HepG2 (cell line): ENCODE measurements at regions not wholly inside any gene's neighbourhood (a gene's known extent, or its start where the extent isn't known, plus 50 kb on each side); places are given as distances from the start of the nearest gene placed in this dataset.
"Not testable (repeated sequence)": the region's sequence is repeated elsewhere in the genome, so short reads cannot be mapped to it uniquely, and the experiment has no call there.

Experiments used
- ATAC-seq: fragments of 200-7000 bp; cut with Tn5 transposase; 3 replicates; pipeline ENCODE4 v1.9.1; 2020; ENCODE audit warnings: mild to moderate bottlenecking, moderate library complexity
- BruUV-seq: library from RNA; stranded (reverse); fragments of 400-500 nt; replicated peaks from 2 replicates; lab custom pipeline; 2021; lab: Mats Ljungman, UMichigan
- CTCF ChIA-PET: fragments of 300-600 bp; formaldehyde crosslinking; extraction: SDS; loops from one replicate; lab custom pipeline; 2021; ENCODE audit warnings: low total read pairs, inconsistent platforms, low intra/inter-chr PET ratio; lab: Yijun Ruan, JAX
- POLR2A ChIA-PET: fragments of 350-600 bp; sonication (Branson Sonifier 250); formaldehyde crosslinking; loops from one replicate; lab custom pipeline; 2020; ENCODE audit warnings: antibody characterized with exemption, inconsistent platforms; lab: Yijun Ruan, JAX
- DNase-seq: peaks from one replicate; pipeline ENCODE4 v3.0.0-alpha.2; 2015; ENCODE audit warnings: low spot score
- FAIRE-seq: peaks from 3 replicates; lab custom pipeline; 2011; peaks lifted over from hg19 to GRCh38; lab: Jason Lieb, UNC
- H2AFZ ChIP-seq: one replicate; pipeline ENCODE4 v1.6.1; 2011; ENCODE audit warnings: low read length, inconsistent platforms
- H3K27ac ChIP-seq: fragments of 300-600 bp; 3 replicates; pipeline ENCODE4 v1.8.0; 2011; ENCODE audit warnings: mixed run types, mild to moderate bottlenecking, mixed read lengths, low read length, inconsistent platforms; ENCODE audit not compliant: insufficient read depth; ENCODE audit errors: extremely low read length
- H3K27me3 ChIP-seq, 2 experiments: fragments of 200-600 bp in 1 of 2; 2 replicates in 1 of 2; 3 replicates in 1 of 2; pipeline versions ENCODE4 v1.6.0 to v1.8.0; 2011; ENCODE audit warnings: low read length in 2 of 2, mild to moderate bottlenecking in 2 of 2, moderate library complexity in 2 of 2, inconsistent platforms in 1 of 2; ENCODE audit not compliant: insufficient read depth in 2 of 2, control insufficient read depth in 1 of 2
- H3K36me3 ChIP-seq, 2 experiments: fragments of 200-600 bp in 1 of 2; replicated peaks in 1 of 2; 2 replicates in 1 of 2; 3 replicates in 1 of 2; pipeline versions ENCODE4 v1.5.1 to v1.8.0; 2011; ENCODE audit warnings: low read length in 2 of 2, inconsistent platforms in 1 of 2; ENCODE audit not compliant: insufficient read depth in 2 of 2, control insufficient read depth in 1 of 2
- H3K4me1 ChIP-seq: 2 replicates; pipeline ENCODE4 v1.5.1; 2012; ENCODE audit warnings: low read length, inconsistent platforms; ENCODE audit not compliant: insufficient read depth
- H3K4me2 ChIP-seq: 2 replicates; pipeline ENCODE4 v1.6.0; 2011; ENCODE audit warnings: low read depth, low read length, inconsistent platforms
- H3K4me3 ChIP-seq, 3 experiments: fragments of 200-600 bp in 1 of 3; sonication (generic), shearing (Covaris generic) in 1 of 3; replicated peaks in 1 of 3; 2 replicates each; pipeline ENCODE4 v1.5.1; 2011 to 2016; ENCODE audit warnings: low read length in 3 of 3, inconsistent platforms in 2 of 3, low read depth in 2 of 3, mild to moderate bottlenecking in 2 of 3, control low read depth in 1 of 3, mixed read lengths in 1 of 3; ENCODE audit not compliant: insufficient read depth in 1 of 3
- H3K79me2 ChIP-seq: one replicate; pipeline ENCODE4 v1.6.1; 2011; ENCODE audit warnings: low read length, inconsistent platforms; ENCODE audit not compliant: insufficient read depth
- H3K9ac ChIP-seq: 2 replicates; pipeline ENCODE4 v1.6.0; 2011; ENCODE audit warnings: mild to moderate bottlenecking, low read depth, low read length, inconsistent platforms; ENCODE audit not compliant: insufficient read depth
- H3K9me3 ChIP-seq: 2 replicates; pipeline ENCODE4 v1.5.1; 2012; ENCODE audit warnings: mild to moderate bottlenecking, low read length
- H4K20me1 ChIP-seq: 2 replicates; pipeline ENCODE4 v1.6.0; 2011; ENCODE audit warnings: inconsistent platforms, mild to moderate bottlenecking, low read length, moderate library complexity; ENCODE audit not compliant: insufficient read depth
- ZNF317 ChIP-seq: sonication (generic); formaldehyde crosslinking; IDR thresholded peaks from 2 replicates; pipeline ENCODE4 v1.5.0; 2020; ENCODE audit warnings: mild to moderate bottlenecking, missing genetic modification reagents
- WGBS: methylation state at CpG from one replicate; pipeline ENCODE4 v1.1.6; 2017; ENCODE audit warnings: low lambda C conversion rate; 5-methylcytosine and 5-hydroxymethylcytosine counted together
- in situ Hi-C: cut with HindIII; loops from 2 replicates; pipeline ENCODE4 v1.10.0; 2017; ENCODE audit warnings: low pct_unique_long_range_greater_than_20kb; ENCODE audit not compliant: extremely low pct_ligation_motif_present
- intact Hi-C: fragments of 100-400 bp; cut with micrococcal nuclease; formaldehyde crosslinking; loops from one replicate; pipeline ENCODE4 v1.10.0; 2022; ENCODE audit not compliant: unreplicated experiment

DNA sequence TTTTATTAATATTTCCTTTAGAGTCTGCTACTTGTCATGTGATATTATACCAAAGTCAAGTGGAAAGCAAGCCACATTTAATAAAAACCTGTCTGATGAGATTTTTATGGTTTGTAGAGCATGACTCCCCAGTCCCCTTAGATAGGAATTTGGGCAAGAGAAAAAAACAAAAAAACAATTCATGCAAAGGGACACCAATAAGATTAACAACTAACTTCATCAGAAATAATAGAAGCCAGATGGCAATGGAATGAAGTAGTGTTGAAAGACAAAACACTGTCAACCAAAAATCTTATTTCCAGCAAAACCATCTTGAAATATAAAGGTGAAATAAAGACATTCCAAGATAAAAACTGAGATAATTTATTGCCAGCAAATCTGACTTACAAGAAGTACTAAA, 228.8 kb upstream of the SGCG start:
- FAIRE-seq, DNase-seq, H3K4me3 ChIP-seq, POLR2A ChIA-PET, BruUV-seq, H3K9me3 ChIP-seq: not testable (repeated sequence)
- TF ChIP-seq ZNF317 (CRISPR knock-in tag): peak; percentile 91
- TF ChIP-seq, all 625 proteins: peak for 1; not testable (repeated sequence) for 624
- ATAC-seq, H3K36me3 ChIP-seq, intact Hi-C loops, H3K4me2 ChIP-seq, CTCF ChIA-PET, H3K4me1 ChIP-seq, in situ Hi-C loops, H3K27ac ChIP-seq, H2AFZ ChIP-seq, H3K9ac ChIP-seq, H3K79me2 ChIP-seq, H3K27me3 ChIP-seq, H4K20me1 ChIP-seq: not testable (repeated sequence)

DNA sequence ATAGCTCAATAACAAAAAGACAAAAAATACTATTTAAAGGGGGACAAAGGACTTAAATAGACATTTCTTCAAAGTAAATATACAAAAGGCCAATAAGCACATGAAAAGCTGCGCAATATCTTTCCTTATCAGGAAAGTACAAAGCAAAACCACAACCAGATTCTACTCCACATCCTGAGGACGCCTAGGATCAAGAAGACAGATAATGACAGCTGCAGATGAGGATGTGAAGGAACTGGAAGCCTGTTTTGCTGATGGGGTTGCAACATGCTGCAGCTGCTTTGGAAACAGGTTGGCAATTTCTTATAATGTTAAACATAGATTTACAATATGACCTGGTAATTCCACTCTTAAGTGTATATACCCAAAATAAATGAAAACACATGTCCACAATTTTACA, 225.6 kb upstream of the SGCG start:
- H3K9me3 ChIP-seq, H3K4me3 ChIP-seq, in situ Hi-C loops, BruUV-seq, H3K4me1 ChIP-seq, H3K79me2 ChIP-seq, H4K20me1 ChIP-seq, CTCF ChIA-PET, DNase-seq, ATAC-seq, H3K9ac ChIP-seq, H3K27me3 ChIP-seq, H3K36me3 ChIP-seq, H2AFZ ChIP-seq, H3K27ac ChIP-seq, POLR2A ChIA-PET, intact Hi-C loops, FAIRE-seq, H3K4me2 ChIP-seq: not testable (repeated sequence)
- 2% methylated on average over 2 of the region's 2 CpGs for WGBS

DNA sequence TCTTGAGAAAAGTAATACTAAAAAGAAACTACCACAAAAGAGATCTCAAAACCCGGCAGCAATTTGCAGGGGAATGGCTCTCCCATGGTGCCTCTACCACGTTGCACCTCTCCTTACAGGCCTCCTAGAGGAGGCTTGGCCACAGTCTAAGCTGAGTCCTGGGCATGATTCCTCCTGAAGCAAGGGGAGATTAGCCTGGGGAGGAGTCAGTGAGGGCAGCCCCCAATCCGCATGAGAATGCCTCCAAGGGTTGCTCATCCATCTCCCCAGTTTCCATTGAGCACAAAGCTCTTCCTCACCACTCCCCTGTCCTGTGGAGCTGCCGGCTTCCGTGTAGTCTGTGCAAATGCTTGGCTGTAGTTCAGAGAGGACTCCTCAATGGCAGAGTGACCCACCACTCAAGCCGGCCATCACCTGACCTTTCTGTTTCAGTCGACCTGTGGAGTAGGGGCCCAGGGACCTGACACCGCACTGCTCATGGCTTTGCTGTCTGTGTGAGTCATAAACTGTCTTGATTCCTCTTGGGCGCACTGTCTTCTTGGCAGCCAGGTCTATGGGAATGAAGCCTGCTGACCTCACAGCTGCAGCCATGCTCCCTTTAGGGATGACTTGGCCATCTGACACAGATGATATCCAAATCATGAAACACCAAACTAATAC, 224.2 kb upstream of the SGCG start:
- H3K4me1 ChIP-seq, H2AFZ ChIP-seq, H3K79me2 ChIP-seq, CTCF ChIA-PET, H3K4me2 ChIP-seq, H3K27ac ChIP-seq, BruUV-seq, DNase-seq, POLR2A ChIA-PET, H3K27me3 ChIP-seq, intact Hi-C loops, ATAC-seq, FAIRE-seq, H3K9me3 ChIP-seq, H3K9ac ChIP-seq, H4K20me1 ChIP-seq, H3K4me3 ChIP-seq, in situ Hi-C loops, H3K36me3 ChIP-seq: not testable (repeated sequence)
- 50% methylated on average over 7 of the region's 9 CpGs for WGBS

DNA sequence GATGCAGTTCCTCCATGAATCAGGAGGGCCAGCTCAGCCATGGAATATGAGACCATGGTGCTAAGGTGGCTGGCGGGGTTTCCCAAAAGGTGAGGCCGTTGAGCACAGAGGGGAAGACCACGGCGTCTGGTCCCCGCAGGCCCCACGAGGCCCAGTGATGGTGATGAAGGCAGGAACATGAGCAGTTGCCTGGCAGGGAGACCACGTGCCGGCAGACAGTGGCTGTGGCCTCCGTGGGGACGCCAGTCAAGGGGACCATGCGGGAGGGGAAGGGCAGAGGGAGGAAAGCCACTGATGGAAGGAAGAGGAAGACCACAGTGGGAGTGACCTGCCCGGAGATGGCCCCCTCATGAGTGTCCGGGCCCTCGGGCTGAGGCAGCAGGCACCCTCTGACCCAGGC, 220.9 kb upstream of the SGCG start:
- CTCF ChIA-PET: not testable (repeated sequence)
- 47% methylated on average over 11 of the region's 14 CpGs for WGBS

More for the DNA sequence above, 220.9 kb upstream of the SGCG start:
- POLR2A ChIA-PET, in situ Hi-C loops, H3K4me3 ChIP-seq, ATAC-seq, H3K36me3 ChIP-seq, intact Hi-C loops, H4K20me1 ChIP-seq, H3K4me2 ChIP-seq, H3K4me1 ChIP-seq, H3K79me2 ChIP-seq, DNase-seq, FAIRE-seq, H3K27me3 ChIP-seq, H3K9me3 ChIP-seq, H3K27ac ChIP-seq, BruUV-seq, H2AFZ ChIP-seq, H3K9ac ChIP-seq: not testable (repeated sequence)
